Naive thymus-derived CD4-positive, alpha-beta T cell (primary cell): ENCODE measurements at regions not wholly inside any gene's neighbourhood (a gene's known extent, or its start where the extent isn't known, plus 50 kb on each side); places are given as distances from the start of the nearest gene placed in this dataset.

ENCODE experiments used
- ATAC-seq: fragments of 150-1000 bp; cut with Tn5 transposase; 2 replicates; pipeline ENCODE4 v1.10.0; 2021; ENCODE audit warnings: mild to moderate bottlenecking, moderate library complexity
- CTCF ChIA-PET: fragments of 350-600 bp; sonication (Branson Sonifier 250); formaldehyde crosslinking; loops from one replicate; lab custom pipeline; 2021; ENCODE audit warnings: antibody characterized with exemption; lab: Charles Lee
- POLR2A ChIA-PET: fragments of 350-600 bp; sonication (Branson Sonifier 250); formaldehyde crosslinking; loops from one replicate; lab custom pipeline; 2021; ENCODE audit warnings: antibody characterized with exemption, inconsistent platforms; lab: Charles Lee
- DNase-seq, 9 donors: peaks; one replicate each; pipeline versions ENCODE4 v3.0.0 to v3.0.0-alpha.2; 2020 to 2022; ENCODE audit warnings: mixed read lengths in 1 of 9
- H3K27ac ChIP-seq: one replicate; pipeline ENCODE4 v1.7.0; 2013; ENCODE audit warnings: mild to moderate bottlenecking, low read depth, low read length, moderate library complexity
- H3K27me3 ChIP-seq, 2 donors: one replicate each; pipeline ENCODE4 v1.7.0; 2013; ENCODE audit warnings: low read length in 2 of 2, mild to moderate bottlenecking in 2 of 2, moderate library complexity in 2 of 2; ENCODE audit not compliant: control insufficient read depth in 2 of 2, insufficient read depth in 2 of 2
- H3K36me3 ChIP-seq, 3 experiments: 1 replicate in 2 of 3; 2 replicates in 1 of 3; pipeline ENCODE4 v1.7.0; 2013; ENCODE audit warnings: low read length in 3 of 3, mild to moderate bottlenecking in 3 of 3, moderate library complexity in 1 of 3; ENCODE audit not compliant: insufficient read depth in 3 of 3, control insufficient read depth in 2 of 3
- H3K4me1 ChIP-seq, 2 donors: one replicate each; pipeline ENCODE4 v1.7.0; 2013; ENCODE audit warnings: low read length in 2 of 2, mild to moderate bottlenecking in 2 of 2, moderate library complexity in 1 of 2; ENCODE audit not compliant: control insufficient read depth in 2 of 2, insufficient read depth in 2 of 2
- H3K4me3 ChIP-seq: 2 replicates; pipeline ENCODE4 v1.7.0; 2013; ENCODE audit warnings: mild to moderate bottlenecking, low read length
- H3K9me3 ChIP-seq, 3 experiments: 1 replicate in 2 of 3; 2 replicates in 1 of 3; pipeline ENCODE4 v1.7.0; 2013; ENCODE audit warnings: low read length in 3 of 3; ENCODE audit not compliant: control insufficient read depth in 2 of 3
- H3K27ac Mint-ChIP-seq, 9 donors: one replicate each; pipeline ENCODE4 v1.8.0; 2020 to 2022; ENCODE audit warnings: mixed read lengths in 9 of 9, mild to moderate bottlenecking in 8 of 9, moderate library complexity in 5 of 9, inconsistent platforms in 2 of 9
- H3K27me3 Mint-ChIP-seq, 5 donors: one replicate each; pipeline ENCODE4 v1.8.0; 2021 to 2022; ENCODE audit warnings: mixed read lengths in 5 of 5, mild to moderate bottlenecking in 1 of 5
- H3K36me3 Mint-ChIP-seq, 5 donors: one replicate each; pipeline ENCODE4 v1.8.0; 2020 to 2022; ENCODE audit warnings: mixed read lengths in 5 of 5, mild to moderate bottlenecking in 3 of 5, inconsistent platforms in 1 of 5
- H3K4me1 Mint-ChIP-seq, 7 donors: one replicate each; pipeline ENCODE4 v1.8.0; 2020 to 2022; ENCODE audit warnings: mixed read lengths in 7 of 7, mild to moderate bottlenecking in 3 of 7, inconsistent platforms in 1 of 7
- H3K4me3 Mint-ChIP-seq, 10 donors: one replicate each; pipeline ENCODE4 v1.8.0; 2020 to 2022; ENCODE audit warnings: mild to moderate bottlenecking in 10 of 10, mixed read lengths in 10 of 10, moderate library complexity in 6 of 10, inconsistent platforms in 2 of 10
- H3K9me3 Mint-ChIP-seq, 11 donors: one replicate each; pipeline ENCODE4 v1.8.0; 2020 to 2022; ENCODE audit warnings: mixed read lengths in 11 of 11, mild to moderate bottlenecking in 4 of 11, inconsistent platforms in 1 of 11, moderate library complexity in 1 of 11
- intact Hi-C, 2 donors: fragments of 100-400 bp; cut with micrococcal nuclease; formaldehyde crosslinking; loops; one replicate each; pipeline ENCODE4 v1.15.1; 2023

GRCh38 chr1:115545791-115546733 is 95.7 kb upstream of the VANGL1 start:
- H3K27me3 ChIP-seq, result no peaks in the 10 kb centered on the region
- ChIA-PET CTCF (no interaction called here), POLR2A (no interaction called here)
- Mint-ChIP-seq H3K4me3 (no peak overlapping the region), H3K4me1 (no peaks in the 10 kb centered on the region), H3K36me3 (no peaks in the 10 kb centered on the region), H3K9me3 (peaks cover 0 to 2% (median 0%) of the 10 kb centered on the region in 11 donors), H3K27me3 (peaks cover 0 to 15% (median 11%) of the 10 kb centered on the region in 5 donors), H3K27ac (no peak overlapping the region)
- no peak overlapping the region for H3K4me3 ChIP-seq
- H3K9me3 ChIP-seq, result no peaks in the 10 kb centered on the region
- no peak overlapping the region for H3K27ac ChIP-seq
- no peaks in the 10 kb centered on the region for H3K36me3 ChIP-seq
- no peak for ATAC-seq
- no peaks in the 10 kb centered on the region for H3K4me1 ChIP-seq
- no peak for DNase-seq
- intact Hi-C loops, result no loop called here

- H3K9me3 Mint-ChIP-seq, result peaks cover 0 to 1% (median 0%) of the 10 kb centered on the region in 11 donors
- no peaks in the 10 kb centered on the region for H3K4me1 Mint-ChIP-seq
- no peaks in the 10 kb centered on the region for H3K36me3 Mint-ChIP-seq
- H3K4me3 Mint-ChIP-seq, result no peak overlapping the region
- no peak for ATAC-seq
- no peak for DNase-seq
- H3K9me3 ChIP-seq, result no peaks in the 10 kb centered on the region
- H3K27me3 Mint-ChIP-seq, result peaks cover 0 to 12% (median 5%) of the 10 kb centered on the region in 5 donors
- H3K27ac ChIP-seq, result no peak overlapping the region
- H3K27me3 ChIP-seq, result no peaks in the 10 kb centered on the region
- H3K36me3 ChIP-seq, result no peaks in the 10 kb centered on the region
- no peak overlapping the region for H3K27ac Mint-ChIP-seq
- ChIA-PET POLR2A (no interaction called here), CTCF (no interaction called here)
- no peaks in the 10 kb centered on the region for H3K4me1 ChIP-seq
- H3K4me3 ChIP-seq, result no peak overlapping the region
- intact Hi-C loops, result no loop called here
Observed at GRCh38 chr1:115545096-115545720, 96.6 kb upstream of the VANGL1 start.

GRCh38 chr1:115544131-115544530 is 97.6 kb upstream of the VANGL1 start:
- DNase-seq (no peak), ATAC-seq (no peak)
- Mint-ChIP-seq H3K4me1 (no peaks in the 10 kb centered on the region), H3K36me3 (no peaks in the 10 kb centered on the region), H3K27me3 (peaks cover 0 to 12% (median 5%) of the 10 kb centered on the region in 5 donors), H3K9me3 (peaks cover 0 to 3% (median 0%) of the 10 kb centered on the region in 11 donors), H3K27ac (no peak overlapping the region), H3K4me3 (no peak overlapping the region)
- intact Hi-C loops, result no loop called here
- no peak overlapping the region for H3K27ac ChIP-seq
- H3K4me3 ChIP-seq, result no peak overlapping the region
- H3K4me1 ChIP-seq, result no peaks in the 10 kb centered on the region
- CTCF ChIA-PET, result no interaction called here
- no peaks in the 10 kb centered on the region for H3K36me3 ChIP-seq
- POLR2A ChIA-PET, result no interaction called here
- H3K9me3 ChIP-seq, result no peaks in the 10 kb centered on the region
- no peaks in the 10 kb centered on the region for H3K27me3 ChIP-seq

GRCh38 chr1:115543247-115543646 is 98.5 kb upstream of the VANGL1 start:
- Histone ChIP-seq H3K9me3 (no peaks in the 10 kb centered on the region), H3K36me3 (no peaks in the 10 kb centered on the region), H3K27ac (no peak overlapping the region), H3K27me3 (no peaks in the 10 kb centered on the region), H3K4me1 (no peaks in the 10 kb centered on the region), H3K4me3 (no peak overlapping the region)
- Mint-ChIP-seq H3K36me3 (no peaks in the 10 kb centered on the region), H3K27me3 (peaks cover 0 to 12% (median 5%) of the 10 kb centered on the region in 5 donors), H3K27ac (no peak overlapping the region), H3K9me3 (peaks cover 0 to 3% (median 0%) of the 10 kb centered on the region in 11 donors), H3K4me3 (no peak overlapping the region), H3K4me1 (no peaks in the 10 kb centered on the region)
- ATAC-seq (no peak), DNase-seq (no peak)
- POLR2A ChIA-PET, result no interaction called here
- intact Hi-C loops, result no loop called here
- CTCF ChIA-PET, result no interaction called here

- H3K4me3 ChIP-seq, result no peak overlapping the region
- H3K27ac Mint-ChIP-seq, result no peak overlapping the region
- H3K36me3 Mint-ChIP-seq, result no peaks in the 10 kb centered on the region
- no peak for DNase-seq
- H3K9me3 ChIP-seq, result no peaks in the 10 kb centered on the region
- ATAC-seq, result no peak
- H3K27ac ChIP-seq, result no peak overlapping the region
- H3K4me1 ChIP-seq, result no peaks in the 10 kb centered on the region
- H3K27me3 ChIP-seq, result no peaks in the 10 kb centered on the region
- H3K4me3 Mint-ChIP-seq, result no peak overlapping the region
- ChIA-PET POLR2A (no interaction called here), CTCF (no interaction called here)
- peaks cover 1 to 14% (median 5%) of the 10 kb centered on the region in 5 donors for H3K27me3 Mint-ChIP-seq
- H3K36me3 ChIP-seq, result no peaks in the 10 kb centered on the region
- peaks cover 0 to 3% (median 0%) of the 10 kb centered on the region in 11 donors for H3K9me3 Mint-ChIP-seq
- intact Hi-C loops, result no loop called here
- no peaks in the 10 kb centered on the region for H3K4me1 Mint-ChIP-seq
Observed at GRCh38 chr1:115539736-115540135, 102.0 kb upstream of the VANGL1 start.

GRCh38 chr1:115539061-115539460 is 102.7 kb upstream of the VANGL1 start:
- Histone ChIP-seq H3K27ac (no peak overlapping the region), H3K36me3 (no peaks in the 10 kb centered on the region), H3K4me3 (no peak overlapping the region), H3K9me3 (no peaks in the 10 kb centered on the region), H3K27me3 (no peaks in the 10 kb centered on the region), H3K4me1 (no peaks in the 10 kb centered on the region)
- no peaks in the 10 kb centered on the region for H3K4me1 Mint-ChIP-seq
- no peaks in the 10 kb centered on the region for H3K36me3 Mint-ChIP-seq
- H3K27ac Mint-ChIP-seq, result no peak overlapping the region
- intact Hi-C loops, result no loop called here
- DNase-seq, result no peak
- H3K27me3 Mint-ChIP-seq, result peaks cover 2 to 13% (median 7%) of the 10 kb centered on the region in 5 donors
- ATAC-seq, result no peak
- POLR2A ChIA-PET, result no interaction called here
- no peak overlapping the region for H3K4me3 Mint-ChIP-seq
- CTCF ChIA-PET, result no interaction called here
- H3K9me3 Mint-ChIP-seq, result peaks cover 0 to 9% (median 0%) of the 10 kb centered on the region in 11 donors
